ENCODE measurements at regions not wholly inside any gene's neighbourhood (a gene's known extent, or its start where the extent isn't known, plus 50 kb on each side); places are given as distances from the start of the nearest gene placed in this dataset.

GRCh38 chr17:79214459-79214858 lies 139.8 kb downstream of the ENGASE start:
- TF ChIP-seq CTCF (conservative IDR thresholded peaks at IDR 0.05; ENCODE audit: low read length) (no peak), EZH2phosphoT487 (IDR thresholded peaks at IDR 0.05; ENCODE audit: borderline replicate concordance) (no peak)
